Panc1 (cell line): ENCODE measurements at regions not wholly inside any gene's neighbourhood (a gene's known extent, or its start where the extent isn't known, plus 50 kb on each side); places are given as distances from the start of the nearest gene placed in this dataset.

Experiments
- ATAC-seq: fragments of 200-7000 bp; cut with Tn5 transposase; 2 replicates; pipeline ENCODE4 v1.9.1; 2020; ENCODE audit warnings: mild to moderate bottlenecking, moderate library complexity
- BruUV-seq: library from RNA; stranded (reverse); fragments of 400-500 nt; replicated peaks from 2 replicates; lab custom pipeline; 2021; lab: Mats Ljungman, UMichigan
- CTCF ChIA-PET: fragments of 300-600 bp; sonication (Branson Sonifier 250); formaldehyde crosslinking; loops from one replicate; lab custom pipeline; 2022; ENCODE audit warnings: antibody characterized with exemption; lab: Charles Lee
- POLR2A ChIA-PET: fragments of 300-600 bp; sonication (Branson Sonifier 250); formaldehyde crosslinking; loops from one replicate; lab custom pipeline; 2022; ENCODE audit warnings: antibody characterized with exemption; lab: Charles Lee
- DNase-seq: peaks from one replicate; pipeline ENCODE4 v3.0.0-alpha.2; 2010; ENCODE audit warnings: low read depth, low spot score
- H3K27ac ChIP-seq: 2 replicates; pipeline ENCODE4 v1.5.1; 2011; ENCODE audit warnings: mild to moderate bottlenecking, low read length, inconsistent platforms
- H3K27me3 ChIP-seq: fragments of 200-500 bp; sonication (Bioruptor generic); 2 replicates; pipeline ENCODE4 v1.6.0; 2014; ENCODE audit warnings: low read length, inconsistent platforms; ENCODE audit not compliant: control insufficient read depth, insufficient read depth
- H3K36me3 ChIP-seq: fragments of 200-500 bp; sonication (Bioruptor generic); 2 replicates; pipeline ENCODE4 v1.5.1; 2014; ENCODE audit warnings: inconsistent platforms, mild to moderate bottlenecking, low read length, moderate library complexity; ENCODE audit not compliant: control insufficient read depth, insufficient read depth
- H3K4me1 ChIP-seq: 2 replicates; pipeline ENCODE4 v1.5.1; 2011; ENCODE audit warnings: inconsistent platforms, mild to moderate bottlenecking, low read length, moderate library complexity; ENCODE audit not compliant: control insufficient read depth, insufficient read depth
- H3K4me3 ChIP-seq, 2 experiments: 2 replicates each; pipeline ENCODE4 v1.5.1; 2011 to 2012; ENCODE audit warnings: low read depth in 2 of 2, low read length in 2 of 2, mild to moderate bottlenecking in 2 of 2, inconsistent platforms in 1 of 2, moderate library complexity in 1 of 2
- H3K9me3 ChIP-seq: fragments of 200-500 bp; sonication (Bioruptor generic); 2 replicates; pipeline ENCODE4 v1.5.1; 2014; ENCODE audit warnings: low read depth, mild to moderate bottlenecking, inconsistent platforms, low read length, moderate library complexity; ENCODE audit not compliant: control insufficient read depth, insufficient read depth
- CTCF ChIP-seq: fragments of 450-650 bp; IDR thresholded peaks from 2 replicates; pipeline ENCODE4 v1.5.1; 2017; ENCODE audit warnings: mild to moderate bottlenecking
- POLR2AphosphoS5 ChIP-seq: IDR thresholded peaks from 2 replicates; pipeline ENCODE4 v1.6.1; 2012; ENCODE audit warnings: mild to moderate bottlenecking, low read depth, low read length, moderate library complexity
- REST ChIP-seq, 2 experiments: IDR thresholded peaks; 2 replicates each; pipeline ENCODE4 v1.6.1; 2011 to 2012; ENCODE audit warnings: low read depth in 2 of 2, control low read depth in 1 of 2, low read length in 1 of 2, mild to moderate bottlenecking in 1 of 2, moderate library complexity in 1 of 2; ENCODE audit not compliant: insufficient read depth in 1 of 2
- SIN3A ChIP-seq: IDR thresholded peaks from 2 replicates; pipeline ENCODE4 v1.6.1; 2012; ENCODE audit warnings: low read depth, mild to moderate bottlenecking, low read length, moderate library complexity, borderline replicate concordance; ENCODE audit not compliant: insufficient read depth
- TCF7L2 ChIP-seq: IDR thresholded peaks from 2 replicates; pipeline ENCODE4 v1.6.1; 2011; ENCODE audit warnings: mild to moderate bottlenecking, low read depth, low read length, inconsistent platforms
- in situ Hi-C: cut with HindIII; loops from 2 replicates; pipeline ENCODE4 v1.10.0; 2016; ENCODE audit warnings: low sequenced_read_pairs, low pct_unique_long_range_greater_than_20kb
- intact Hi-C: fragments of 100-400 bp; cut with micrococcal nuclease; formaldehyde crosslinking; loops from one replicate; pipeline ENCODE4 v1.10.0; 2022; ENCODE audit not compliant: unreplicated experiment

GRCh38 chr5:142484821-142485387 is 160.1 kb upstream of the SPRY4 start:
- H3K4me1 ChIP-seq = no peaks in the 10 kb centered on the region
- no peak overlapping the region for H3K4me3 ChIP-seq
- ATAC-seq = no peak
- CTCF ChIA-PET = no interaction called here
- H3K27me3 ChIP-seq = no peaks in the 10 kb centered on the region
- intact Hi-C loops = no loop called here
- peaks cover 3% of the 10 kb centered on the region; the same call in 1 of the 2 replicates for H3K9me3 ChIP-seq
- no peak for TF ChIP-seq REST (IDR thresholded peaks at IDR 0.05; ENCODE audit: insufficient read depth in 1 of 2, low read depth in 2 of 2, low read length in 1 of 2)
- no peak for TF ChIP-seq TCF7L2
- TF ChIP-seq CTCF = no peak
- no peak for TF ChIP-seq SIN3A
- TF ChIP-seq POLR2AphosphoS5 = no peak
- in situ Hi-C loops = no loop called here
- no peak for DNase-seq
- H3K36me3 ChIP-seq = no peaks in the 10 kb centered on the region
- no peak overlapping the region for H3K27ac ChIP-seq
- POLR2A ChIA-PET = no interaction called here
- BruUV-seq = no TSS peak

- no peak overlapping the region for H3K4me3 ChIP-seq
Observed at GRCh38 chr5:142482207-142482606, 157.4 kb upstream of the SPRY4 start.

GRCh38 chr5:142481410-142481809 is 156.6 kb upstream of the SPRY4 start:
- CTCF ChIA-PET = no interaction called here
- no peaks in the 10 kb centered on the region for H3K27me3 ChIP-seq
- in situ Hi-C loops = no loop called here
- no peak overlapping the region for H3K27ac ChIP-seq
- intact Hi-C loops = no loop called here
- BruUV-seq = no TSS peak
- no peak for ATAC-seq
- TF ChIP-seq TCF7L2 (no peak), SIN3A (no peak), POLR2AphosphoS5 (no peak), CTCF (no peak), REST (IDR thresholded peaks at IDR 0.05; ENCODE audit: insufficient read depth in 1 of 2, low read depth in 2 of 2, low read length in 1 of 2) (no peak)
- DNase-seq = no peak
- H3K4me3 ChIP-seq = no peak overlapping the region
- H3K36me3 ChIP-seq = no peaks in the 10 kb centered on the region
- POLR2A ChIA-PET = no interaction called here
- peaks cover 12% of the 10 kb centered on the region; the same call in 1 of the 2 replicates for H3K9me3 ChIP-seq
- H3K4me1 ChIP-seq = no peaks in the 10 kb centered on the region

More at GRCh38 chr5:142482207-142482606, 157.4 kb upstream of the SPRY4 start:
- ATAC-seq (no peak), DNase-seq (no peak)
- peaks cover 12% of the 10 kb centered on the region; the same call in 1 of the 2 replicates for H3K9me3 ChIP-seq
- H3K27me3 ChIP-seq = no peaks in the 10 kb centered on the region
- BruUV-seq = no TSS peak
- in situ Hi-C loops = no loop called here
- no peak overlapping the region for H3K27ac ChIP-seq
- no peak for TF ChIP-seq POLR2AphosphoS5
- H3K4me1 ChIP-seq = no peaks in the 10 kb centered on the region
- ChIA-PET POLR2A (no interaction called here), CTCF (no interaction called here)
- no peaks in the 10 kb centered on the region for H3K36me3 ChIP-seq
- intact Hi-C loops = no loop called here
